ENCODE measurements at regions not wholly inside any gene's neighbourhood (a gene's known extent, or its start where the extent isn't known, plus 50 kb on each side); places are given as distances from the start of the nearest gene placed in this dataset.

- no peak for TF ChIP-seq CTCF (tag by site-specific recombination; IDR thresholded peaks at IDR 0.05)
- no peak for TF ChIP-seq ZNF837 (tag by site-specific recombination; IDR thresholded peaks at IDR 0.05)
- no peak for TF ChIP-seq ZFP41 (tag by site-specific recombination; IDR thresholded peaks at IDR 0.05; ENCODE audit: borderline replicate concordance)
- no peak for TF ChIP-seq ZNF16 (tag by site-specific recombination; IDR thresholded peaks at IDR 0.05; ENCODE audit: low read depth)
Observed at GRCh38 chr2:80830891-80831290, 526.3 kb upstream of the LRRTM1 start.

Data from HEK293 (cell line).